Stomach (tissue), 4 donors: ENCODE measurements at regions not wholly inside any gene's neighbourhood (a gene's known extent, or its start where the extent isn't known, plus 50 kb on each side); places are given as distances from the start of the nearest gene placed in this dataset.

ENCODE experiments used
- EP300 ChIP-seq: sonication (generic); formaldehyde crosslinking; IDR thresholded peaks from one replicate; pipeline ENCODE4 v1.6.1; 2017; ENCODE audit warnings: antibody characterized with exemption
- TF ChIP-seq, protein P1 (sequence below), 7 experiments: fragments of 450-650 bp in 4 of 7; fragments of 200-600 bp in 3 of 7; sonication (generic) in 3 of 7; IDR thresholded peaks; one replicate each; pipeline ENCODE4 v1.5.1; 2016 to 2019; ENCODE audit warnings: antibody characterized with exemption in 7 of 7, control low read depth in 2 of 7, mild to moderate bottlenecking in 1 of 7

DNA sequence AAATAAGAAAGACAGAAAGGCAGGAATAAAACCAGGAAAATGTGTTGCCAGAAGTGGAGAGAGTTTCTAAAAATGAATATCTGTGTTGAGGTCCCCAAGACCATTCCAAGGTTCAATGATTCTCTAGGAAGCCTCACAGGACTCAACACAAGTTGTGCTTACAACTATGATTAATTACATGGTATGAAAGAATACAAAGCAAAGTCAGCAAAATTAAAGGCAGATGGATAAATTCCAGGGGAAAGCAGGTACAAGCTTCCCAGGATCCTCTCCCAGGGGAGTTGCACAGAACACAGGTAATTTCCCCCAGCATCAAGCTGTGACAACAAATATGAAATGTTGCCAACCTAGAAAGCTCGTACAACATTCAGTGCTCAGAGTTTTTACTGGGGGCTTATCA lies 154.4 kb upstream of the HNMT start:
- TF ChIP-seq, protein P1, sequence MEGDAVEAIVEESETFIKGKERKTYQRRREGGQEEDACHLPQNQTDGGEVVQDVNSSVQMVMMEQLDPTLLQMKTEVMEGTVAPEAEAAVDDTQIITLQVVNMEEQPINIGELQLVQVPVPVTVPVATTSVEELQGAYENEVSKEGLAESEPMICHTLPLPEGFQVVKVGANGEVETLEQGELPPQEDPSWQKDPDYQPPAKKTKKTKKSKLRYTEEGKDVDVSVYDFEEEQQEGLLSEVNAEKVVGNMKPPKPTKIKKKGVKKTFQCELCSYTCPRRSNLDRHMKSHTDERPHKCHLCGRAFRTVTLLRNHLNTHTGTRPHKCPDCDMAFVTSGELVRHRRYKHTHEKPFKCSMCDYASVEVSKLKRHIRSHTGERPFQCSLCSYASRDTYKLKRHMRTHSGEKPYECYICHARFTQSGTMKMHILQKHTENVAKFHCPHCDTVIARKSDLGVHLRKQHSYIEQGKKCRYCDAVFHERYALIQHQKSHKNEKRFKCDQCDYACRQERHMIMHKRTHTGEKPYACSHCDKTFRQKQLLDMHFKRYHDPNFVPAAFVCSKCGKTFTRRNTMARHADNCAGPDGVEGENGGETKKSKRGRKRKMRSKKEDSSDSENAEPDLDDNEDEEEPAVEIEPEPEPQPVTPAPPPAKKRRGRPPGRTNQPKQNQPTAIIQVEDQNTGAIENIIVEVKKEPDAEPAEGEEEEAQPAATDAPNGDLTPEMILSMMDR (IDR thresholded peaks at IDR 0.05), result no peak
- TF ChIP-seq EP300, result no peak
